ENCODE measurements at regions not wholly inside any gene's neighbourhood (a gene's known extent, or its start where the extent isn't known, plus 50 kb on each side); places are given as distances from the start of the nearest gene placed in this dataset.
A peak's percentile ranks its signal among the peaks of the same experiment; 100 is the strongest.

DNA sequence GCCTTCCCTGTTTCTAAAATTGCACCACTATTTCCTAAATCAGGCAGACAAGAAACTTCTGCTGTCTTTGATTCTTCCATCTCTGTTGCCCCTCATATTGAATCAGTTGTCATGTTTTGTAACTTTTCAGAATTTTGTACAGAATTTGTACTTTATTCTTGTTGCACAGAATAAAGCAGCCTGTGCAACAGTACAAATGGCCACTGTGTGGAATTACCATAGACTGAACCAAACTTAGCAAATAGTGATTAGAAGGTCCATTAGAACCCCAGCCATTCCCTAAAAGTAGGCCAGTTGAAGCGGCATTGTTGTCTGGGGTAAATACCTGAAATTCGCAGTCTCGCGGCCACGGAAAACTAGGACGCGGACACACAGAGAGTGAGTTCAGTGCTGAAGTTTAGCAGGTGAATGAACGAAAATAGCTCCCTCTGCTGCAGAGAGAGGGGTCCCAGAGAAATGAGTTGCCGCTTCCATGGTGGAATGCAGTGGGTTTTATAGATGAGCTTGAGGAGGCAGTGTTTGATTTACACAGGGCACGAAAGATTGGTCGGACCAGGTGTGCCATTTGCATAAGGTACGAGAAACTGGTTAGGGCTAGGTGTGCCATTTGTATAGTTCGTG lies 71.8 kb downstream of the C4orf33 start:
- no peak overlapping the region for H3K4me3 ChIP-seq
- no peaks in the 10 kb centered on the region for H3K4me1 ChIP-seq
- H3K27ac ChIP-seq (replicated peaks), result no peak overlapping the region
- DNase-seq, result no peak
- TF ChIP-seq, protein P1, sequence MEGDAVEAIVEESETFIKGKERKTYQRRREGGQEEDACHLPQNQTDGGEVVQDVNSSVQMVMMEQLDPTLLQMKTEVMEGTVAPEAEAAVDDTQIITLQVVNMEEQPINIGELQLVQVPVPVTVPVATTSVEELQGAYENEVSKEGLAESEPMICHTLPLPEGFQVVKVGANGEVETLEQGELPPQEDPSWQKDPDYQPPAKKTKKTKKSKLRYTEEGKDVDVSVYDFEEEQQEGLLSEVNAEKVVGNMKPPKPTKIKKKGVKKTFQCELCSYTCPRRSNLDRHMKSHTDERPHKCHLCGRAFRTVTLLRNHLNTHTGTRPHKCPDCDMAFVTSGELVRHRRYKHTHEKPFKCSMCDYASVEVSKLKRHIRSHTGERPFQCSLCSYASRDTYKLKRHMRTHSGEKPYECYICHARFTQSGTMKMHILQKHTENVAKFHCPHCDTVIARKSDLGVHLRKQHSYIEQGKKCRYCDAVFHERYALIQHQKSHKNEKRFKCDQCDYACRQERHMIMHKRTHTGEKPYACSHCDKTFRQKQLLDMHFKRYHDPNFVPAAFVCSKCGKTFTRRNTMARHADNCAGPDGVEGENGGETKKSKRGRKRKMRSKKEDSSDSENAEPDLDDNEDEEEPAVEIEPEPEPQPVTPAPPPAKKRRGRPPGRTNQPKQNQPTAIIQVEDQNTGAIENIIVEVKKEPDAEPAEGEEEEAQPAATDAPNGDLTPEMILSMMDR (IDR thresholded peaks at IDR 0.05; ENCODE audit: borderline replicate concordance), result peak; percentile 35
- no peaks in the 10 kb centered on the region for H3K9me3 ChIP-seq (replicated peaks)
- no peaks in the 10 kb centered on the region for H3K36me3 ChIP-seq
- H3K27me3 ChIP-seq (ENCODE audit: low read depth), result peaks cover 9% of the 10 kb centered on the region
- intact Hi-C loops (cut with micrococcal nuclease), result no loop called here

DNA sequence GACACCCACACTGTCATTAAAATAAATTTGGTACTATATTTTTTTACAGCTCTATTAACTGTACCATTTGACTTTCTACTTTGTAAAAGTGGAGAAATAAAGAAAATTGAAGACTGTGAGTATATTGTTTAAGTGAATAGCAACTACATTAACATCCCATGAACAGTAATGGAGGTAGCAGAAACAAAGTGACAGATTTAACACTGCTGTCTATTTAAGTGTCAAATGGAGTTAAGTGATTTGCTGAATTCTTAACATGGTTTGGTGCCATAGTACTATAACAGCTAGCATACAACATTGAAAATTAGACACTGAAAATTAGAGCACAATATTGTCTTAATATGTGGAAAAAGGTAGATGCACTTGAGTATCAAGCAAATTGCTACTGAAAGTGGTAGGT lies 76.2 kb downstream of the C4orf33 start:
- no peak overlapping the region for H3K4me3 ChIP-seq
- TF ChIP-seq, protein P1 (IDR thresholded peaks at IDR 0.05; ENCODE audit: borderline replicate concordance), result no peak
- intact Hi-C loops (cut with micrococcal nuclease), result no loop called here
- H3K27me3 ChIP-seq (ENCODE audit: low read depth), result peaks cover 9% of the 10 kb centered on the region
- H3K4me1 ChIP-seq, result no peaks in the 10 kb centered on the region
- no peaks in the 10 kb centered on the region for H3K9me3 ChIP-seq (replicated peaks)
- H3K27ac ChIP-seq (replicated peaks), result no peak overlapping the region
- H3K36me3 ChIP-seq, result no peaks in the 10 kb centered on the region
- DNase-seq, result no peak

DNA sequence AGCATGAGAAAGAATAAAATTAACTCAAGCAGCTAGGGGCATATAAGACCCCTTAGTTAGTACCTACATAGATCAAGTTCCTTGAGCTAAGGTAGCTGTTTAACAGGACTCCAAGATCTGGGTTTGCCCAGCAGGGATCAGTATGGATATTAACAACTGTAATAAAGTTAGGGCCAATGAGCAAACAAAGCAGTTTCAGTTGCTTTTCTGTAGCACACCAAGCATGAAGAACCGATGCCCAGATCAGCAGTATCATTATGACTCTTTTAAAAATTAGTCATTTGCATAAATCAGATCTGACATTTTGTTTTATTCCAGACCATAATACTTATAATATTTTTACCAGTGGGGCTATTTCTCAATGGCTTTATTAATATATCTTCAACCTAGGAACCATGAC lies 80.9 kb downstream of the C4orf33 start:
- H3K27me3 ChIP-seq (ENCODE audit: low read depth), result no peaks in the 10 kb centered on the region
- DNase-seq, result no peak
- no peaks in the 10 kb centered on the region for H3K4me1 ChIP-seq
- no peak overlapping the region for H3K27ac ChIP-seq (replicated peaks)
- no peak overlapping the region for H3K4me3 ChIP-seq
- H3K9me3 ChIP-seq (replicated peaks), result no peaks in the 10 kb centered on the region
- TF ChIP-seq, protein P1 (IDR thresholded peaks at IDR 0.05; ENCODE audit: borderline replicate concordance), result no peak
- H3K36me3 ChIP-seq, result no peaks in the 10 kb centered on the region
- intact Hi-C loops (cut with micrococcal nuclease), result no loop called here

DNA sequence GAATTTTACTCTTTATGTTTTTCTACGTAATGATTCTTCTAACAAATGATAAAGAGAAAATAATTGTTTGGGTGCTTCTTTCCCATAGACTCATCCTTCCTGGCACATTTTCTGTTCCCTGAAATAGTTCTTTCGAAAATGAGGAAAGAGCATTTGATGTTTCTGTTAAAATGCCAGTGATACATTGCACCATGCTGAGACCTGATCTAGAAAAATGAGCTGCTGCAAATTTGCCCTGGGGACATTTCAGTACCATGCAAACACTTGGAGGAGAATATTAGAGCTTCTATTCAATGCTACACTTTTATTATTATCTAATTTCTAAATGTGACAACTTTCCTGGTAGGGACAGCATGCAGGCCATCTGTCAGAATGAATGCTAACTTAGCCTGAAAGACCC lies 83.3 kb downstream of the C4orf33 start:
- Histone ChIP-seq H3K27me3 (ENCODE audit: low read depth) (no peaks in the 10 kb centered on the region), H3K4me3 (no peak overlapping the region), H3K27ac (replicated peaks) (no peak overlapping the region), H3K4me1 (no peaks in the 10 kb centered on the region), H3K9me3 (replicated peaks) (no peaks in the 10 kb centered on the region), H3K36me3 (no peaks in the 10 kb centered on the region)
- intact Hi-C loops (cut with micrococcal nuclease), result no loop called here
- DNase-seq, result no peak
- TF ChIP-seq, protein P1 (IDR thresholded peaks at IDR 0.05; ENCODE audit: borderline replicate concordance), result no peak

DNA sequence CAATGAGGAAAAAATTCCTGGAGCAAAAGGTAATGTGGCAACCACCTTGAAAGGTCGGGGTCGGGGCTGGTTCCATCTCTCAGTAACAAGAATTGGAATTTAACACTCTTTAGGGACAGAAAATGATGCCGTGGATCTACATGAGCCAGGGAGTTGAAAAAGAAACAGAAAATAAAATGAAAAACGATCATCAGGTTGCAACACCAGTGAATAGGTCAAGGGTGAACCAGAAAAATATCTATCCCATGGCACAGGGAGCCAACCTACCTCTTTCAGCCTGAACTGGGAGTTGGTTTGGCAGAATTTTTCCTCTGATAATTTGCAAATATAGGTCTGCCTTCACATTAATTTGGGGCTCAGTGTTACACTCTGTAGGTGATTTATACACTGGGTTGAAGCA lies 93.7 kb downstream of the C4orf33 start:
- DNase-seq, result no peak
- Histone ChIP-seq H3K27me3 (ENCODE audit: low read depth) (no peaks in the 10 kb centered on the region), H3K36me3 (no peaks in the 10 kb centered on the region), H3K9me3 (replicated peaks) (peaks cover 10% of the 10 kb centered on the region), H3K27ac (replicated peaks) (no peak overlapping the region), H3K4me1 (no peaks in the 10 kb centered on the region), H3K4me3 (no peak overlapping the region)
- TF ChIP-seq, protein P1 (IDR thresholded peaks at IDR 0.05; ENCODE audit: borderline replicate concordance), result no peak
- intact Hi-C loops (cut with micrococcal nuclease), result no loop called here

Data from left ventricle myocardium inferior (tissue), 1 donor.